GM18951 (cell line): ENCODE measurements at regions not wholly inside any gene's neighbourhood (a gene's known extent, or its start where the extent isn't known, plus 50 kb on each side); places are given as distances from the start of the nearest gene placed in this dataset.

Experiments
- POLR2A ChIP-seq: IDR thresholded peaks from 4 replicates; pipeline ENCODE4 v1.6.1; 2011; ENCODE audit warnings: mild to moderate bottlenecking; ENCODE audit not compliant: insufficient read length, insufficient read depth; ENCODE audit errors: extremely low read depth
- in situ Hi-C: fragments of 300-500 bp; cut with MboI; formaldehyde crosslinking; loops from one replicate; pipeline ENCODE4 v1.12.0; 2022; ENCODE audit warnings: low sequenced_read_pairs, mixed read lengths, inconsistent platforms; ENCODE audit not compliant: unreplicated experiment

DNA sequence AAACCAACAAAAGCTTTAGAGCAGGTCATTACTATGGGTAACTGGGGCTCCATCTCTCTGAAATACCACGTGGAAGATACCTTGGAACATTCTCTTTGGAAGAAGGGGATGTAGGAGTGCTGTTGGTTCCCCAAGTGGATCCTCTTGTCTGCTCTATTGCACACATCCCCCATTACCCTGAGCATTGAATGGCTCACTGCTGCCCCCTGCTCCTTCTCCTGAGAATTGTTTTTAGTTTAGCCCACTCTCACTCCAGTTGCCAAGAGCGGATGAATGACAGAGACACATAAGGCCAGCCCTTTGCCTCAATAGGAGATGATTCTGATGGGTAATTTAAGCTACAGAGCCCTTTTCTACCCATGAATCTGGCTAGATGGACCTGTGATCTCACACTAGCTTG is 135.6 kb upstream of the SUCLG2 start:
- in situ Hi-C loops: loop anchor here (25.0 kb wide), 1 partner anchor 828 kb away; no protein-coding TSS in a partner anchor
- no peak for TF ChIP-seq POLR2A

DNA sequence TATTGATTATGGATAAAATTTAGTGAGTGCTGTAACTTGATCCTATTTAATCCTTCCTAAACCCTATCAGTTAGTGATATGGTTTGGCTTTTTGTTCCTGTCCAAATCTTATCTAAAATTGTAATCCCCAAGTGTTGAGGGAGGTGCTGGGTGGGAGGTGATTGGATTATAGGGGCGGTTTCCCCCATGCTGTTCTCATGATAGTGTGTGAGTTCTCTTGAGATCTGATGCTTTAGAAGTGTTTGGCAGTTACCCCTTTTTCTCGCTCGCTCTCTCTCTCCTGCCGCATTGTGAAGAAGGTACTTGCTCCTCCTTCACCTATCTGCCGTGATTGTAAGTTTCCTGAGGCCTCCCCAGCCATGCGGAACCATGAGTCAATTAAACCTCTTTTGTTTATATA is 134.0 kb upstream of the SUCLG2 start:
- in situ Hi-C loops: loop anchor here (10.0 to 25.0 kb wide), 2 partner anchors 414 to 826 kb away; no protein-coding TSS in a partner anchor
- TF ChIP-seq POLR2A: no peak

DNA sequence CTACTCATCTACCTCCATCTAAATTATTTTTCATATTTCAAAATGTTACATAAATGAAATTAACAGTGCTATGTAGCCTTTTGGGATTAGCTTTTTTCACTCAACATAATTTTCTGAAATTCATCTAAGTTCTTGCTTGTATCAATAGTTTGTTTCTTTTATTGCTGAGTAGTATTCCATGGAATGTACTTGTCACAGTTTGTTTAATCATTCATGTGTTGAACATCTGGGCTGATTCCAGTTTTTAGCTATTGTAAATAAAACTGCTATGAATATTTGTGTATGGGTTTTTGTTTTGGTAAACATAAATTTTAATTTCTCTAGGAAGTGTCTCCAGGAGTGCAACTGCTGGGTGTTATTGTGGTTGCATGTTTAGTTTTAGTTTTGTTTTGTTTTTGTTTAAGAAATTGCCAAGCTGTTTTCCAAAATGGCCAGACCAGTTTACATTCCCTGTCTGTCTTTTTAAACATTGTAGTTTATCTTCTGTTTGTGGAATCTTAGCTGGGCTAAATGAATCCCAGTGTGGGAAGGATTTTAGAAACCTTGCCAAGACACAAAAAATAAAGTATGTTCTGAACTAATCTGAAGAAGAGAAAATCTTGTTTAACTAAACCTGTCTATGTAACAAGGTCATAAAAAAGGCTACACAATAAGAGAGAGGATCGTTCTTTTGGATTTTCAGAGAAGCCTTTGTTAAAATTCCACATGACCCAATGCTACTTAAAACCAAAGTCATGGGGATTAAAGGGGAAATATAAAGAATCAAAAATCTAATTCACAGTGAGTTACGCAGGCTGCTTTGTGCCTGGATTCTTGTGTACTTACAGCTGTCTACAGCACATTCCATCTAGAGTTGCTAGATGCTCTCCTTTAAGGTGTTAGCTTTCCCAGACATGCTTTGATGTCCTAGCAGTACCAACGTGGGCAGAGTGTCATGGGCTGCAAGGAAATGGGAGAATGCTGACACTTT is 129.2 kb upstream of the SUCLG2 start:
- in situ Hi-C loops: loop anchor here (10.0 to 25.0 kb wide), 2 partner anchors 409 to 821 kb away; no protein-coding TSS in a partner anchor
- no peak for TF ChIP-seq POLR2A

DNA sequence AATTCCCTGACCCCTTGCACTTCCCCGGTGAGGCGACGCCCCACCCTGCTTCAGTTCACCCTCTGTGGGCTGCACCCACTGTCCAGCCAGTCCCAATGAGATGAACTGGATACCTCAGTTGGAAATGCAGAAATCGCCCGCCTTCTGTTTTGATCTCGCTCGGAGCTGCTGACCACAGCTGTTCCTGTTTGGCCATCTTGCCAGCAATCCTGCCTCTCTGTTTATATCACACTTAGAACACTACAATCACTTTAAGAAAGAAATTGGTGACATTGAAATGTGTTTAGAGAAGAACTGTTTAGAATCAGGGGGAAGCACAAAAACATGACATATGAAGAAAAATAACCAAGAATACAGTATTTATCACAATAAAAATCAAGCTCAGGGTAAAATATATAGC is 127.5 kb upstream of the SUCLG2 start:
- no peak for TF ChIP-seq POLR2A
- in situ Hi-C loops: loop anchor here (10.0 to 25.0 kb wide), 2 partner anchors 407 to 820 kb away; no protein-coding TSS in a partner anchor

DNA sequence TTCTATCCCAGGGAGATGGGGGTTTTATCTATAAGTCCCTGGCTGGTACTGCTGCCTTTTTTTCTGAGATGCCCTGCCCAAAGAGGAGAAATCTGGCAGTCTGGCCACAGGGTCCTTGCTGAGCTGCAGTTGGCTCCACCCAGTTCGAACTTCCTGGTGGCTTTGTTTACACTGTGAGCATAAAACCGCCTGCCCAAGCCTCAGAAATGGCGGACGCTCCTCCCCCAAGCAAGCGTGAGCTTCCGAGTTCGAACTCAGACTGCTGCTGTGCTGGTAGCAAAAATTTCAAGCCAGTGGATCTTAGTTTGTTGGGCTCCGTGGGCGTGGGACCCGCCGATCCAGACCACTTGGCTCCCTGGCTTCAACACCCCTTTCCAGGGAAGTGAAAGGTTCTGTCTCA is 126.8 kb upstream of the SUCLG2 start:
- in situ Hi-C loops: loop anchor here (10.0 to 25.0 kb wide), 2 partner anchors 406 to 819 kb away; no protein-coding TSS in a partner anchor
- no peak for TF ChIP-seq POLR2A

DNA sequence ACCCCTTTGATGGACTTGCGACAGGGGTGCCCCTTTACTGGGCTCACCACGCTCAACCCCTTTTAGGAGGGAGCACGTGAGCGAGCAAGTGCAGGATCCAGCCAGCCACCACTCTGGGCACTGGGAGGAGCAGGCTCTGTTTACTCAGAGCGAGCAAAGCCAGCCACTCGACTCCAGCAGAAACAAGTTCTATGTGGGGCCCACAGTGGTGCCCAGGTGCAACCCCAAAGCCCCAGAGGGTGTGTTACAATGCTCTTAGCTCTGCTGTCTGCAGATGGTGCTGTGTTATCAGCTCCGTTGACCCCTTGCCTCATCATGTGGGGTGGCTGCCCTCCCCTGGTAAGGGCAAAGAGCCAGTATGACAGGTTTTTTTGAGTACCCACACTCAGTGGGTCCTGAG is 120.3 kb upstream of the SUCLG2 start:
- no peak for TF ChIP-seq POLR2A
- in situ Hi-C loops: loop anchor here (25.0 kb wide), 1 partner anchor 812 kb away; no protein-coding TSS in a partner anchor

DNA sequence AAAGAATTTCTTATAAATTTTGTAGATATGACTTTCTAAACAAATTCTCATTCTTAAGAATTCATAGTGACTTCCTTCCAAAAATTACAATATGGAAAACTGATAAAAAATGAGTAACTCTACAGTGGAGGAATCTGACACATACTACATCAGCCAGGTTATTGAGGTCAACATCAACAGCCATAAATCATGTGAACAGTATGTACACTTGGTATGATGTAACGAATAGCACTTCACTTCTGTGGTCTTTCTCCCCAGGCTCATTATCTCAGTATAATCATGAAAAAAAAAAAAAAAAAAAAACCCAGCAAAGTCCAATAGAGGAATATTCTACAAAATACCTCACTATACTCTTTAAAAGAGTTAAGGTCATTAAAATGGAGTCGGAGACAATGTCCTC is 111.2 kb upstream of the SUCLG2 start:
- TF ChIP-seq POLR2A: no peak
- in situ Hi-C loops: no loop called here

DNA sequence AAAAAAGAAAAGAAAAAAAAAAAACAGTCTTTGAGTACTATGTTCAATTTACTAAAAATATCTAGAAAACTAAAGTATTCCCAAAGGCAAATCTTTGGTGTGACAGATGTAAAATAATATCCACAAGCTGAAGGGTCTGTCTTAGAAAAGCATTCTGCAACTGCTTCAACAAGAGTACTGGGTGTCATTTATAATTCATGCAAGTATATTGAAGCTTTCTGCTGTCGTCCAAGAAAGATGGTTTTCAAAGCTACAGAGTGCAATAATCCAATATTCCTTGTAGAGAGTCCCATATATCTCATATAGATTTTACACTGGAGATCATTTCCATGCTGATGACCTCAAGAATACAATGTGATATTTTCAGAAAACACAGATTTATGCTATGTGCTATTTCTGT is 90.9 kb upstream of the SUCLG2 start:
- TF ChIP-seq POLR2A: no peak

DNA sequence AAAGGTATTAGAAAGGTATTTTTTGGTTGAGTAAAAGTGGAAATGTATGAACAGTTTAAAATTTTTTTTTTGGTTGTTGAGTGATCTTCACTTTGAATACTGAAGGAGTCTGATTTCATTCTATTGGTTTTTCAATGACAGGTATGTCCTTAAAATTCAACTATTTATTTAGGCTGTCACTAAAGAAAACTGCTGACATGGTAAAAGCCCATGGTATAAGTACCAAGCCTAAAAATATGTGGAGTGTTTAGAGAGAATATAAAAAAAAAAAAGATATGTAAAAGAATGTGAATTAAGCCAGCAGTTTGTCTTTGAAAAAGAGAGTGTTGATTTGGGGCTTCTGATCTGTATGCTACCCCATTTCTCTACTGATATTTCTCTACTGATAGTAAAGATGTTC is 90.3 kb upstream of the SUCLG2 start:
- in situ Hi-C loops: no loop called here
- TF ChIP-seq POLR2A: no peak

More for the DNA sequence above, 90.9 kb upstream of the SUCLG2 start:
- in situ Hi-C loops: no loop called here

DNA sequence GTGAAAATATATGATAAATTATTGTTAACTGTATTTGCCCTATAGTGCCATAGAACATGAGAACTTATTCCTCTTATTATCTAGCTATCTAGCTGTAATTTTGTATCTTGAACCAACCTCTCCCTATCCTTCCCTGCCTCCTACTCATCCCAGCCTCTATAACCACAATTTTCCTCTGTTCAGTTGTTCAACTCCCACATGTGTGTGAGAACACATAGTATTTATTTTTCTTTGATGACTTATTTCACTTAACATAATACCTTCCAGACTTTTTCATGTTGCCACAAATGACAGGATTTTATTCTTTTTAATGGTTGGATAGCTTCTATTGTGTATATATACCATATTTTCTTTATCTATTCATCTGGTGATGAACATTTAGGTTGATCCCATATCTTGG is 85.4 kb upstream of the SUCLG2 start:
- no peak for TF ChIP-seq POLR2A
- in situ Hi-C loops: no loop called here

DNA sequence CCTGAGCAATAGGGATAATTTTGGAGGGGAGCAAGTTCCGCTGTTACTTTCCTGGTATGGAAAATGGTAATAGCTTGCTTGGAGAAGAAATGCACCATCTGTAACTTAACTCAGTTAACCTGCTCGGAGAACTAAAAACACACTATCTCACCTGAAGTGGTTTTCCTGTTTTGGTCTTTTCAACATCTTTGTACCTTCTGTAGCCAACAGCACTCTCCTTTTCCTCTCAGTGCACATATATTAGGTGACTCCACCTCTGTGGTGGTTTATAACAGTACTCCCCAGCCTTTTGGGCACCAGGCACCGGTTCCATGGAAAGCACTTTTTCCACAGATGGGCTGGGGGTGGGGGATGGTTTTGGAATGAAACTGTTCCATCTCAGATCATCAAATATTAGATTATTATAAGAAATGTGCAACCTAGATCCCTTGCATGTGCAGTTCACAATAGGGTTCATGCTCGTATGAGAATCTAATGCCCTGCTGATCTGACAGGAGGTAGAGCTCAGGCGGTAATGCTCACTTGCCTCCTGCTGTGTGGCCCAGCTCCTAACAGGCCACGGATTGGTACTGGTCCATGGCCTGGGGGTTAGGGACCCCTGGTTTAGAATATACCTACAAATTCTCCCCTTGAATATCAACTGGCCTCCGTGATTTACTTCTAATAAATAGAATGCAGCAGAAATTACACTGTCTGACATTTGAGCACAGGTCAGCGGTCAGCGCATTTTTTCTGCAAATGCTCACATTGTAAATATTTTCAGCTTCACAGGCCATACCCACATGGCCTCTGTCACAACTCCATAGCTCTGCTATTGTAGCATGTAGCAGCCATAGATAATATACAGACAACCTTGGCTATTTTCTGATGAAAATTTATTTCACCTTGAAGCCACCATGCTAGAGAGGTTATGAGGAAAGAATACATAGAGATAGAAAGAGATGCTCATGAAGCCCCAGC is 83.8 kb upstream of the SUCLG2 start:
- in situ Hi-C loops: no loop called here

DNA sequence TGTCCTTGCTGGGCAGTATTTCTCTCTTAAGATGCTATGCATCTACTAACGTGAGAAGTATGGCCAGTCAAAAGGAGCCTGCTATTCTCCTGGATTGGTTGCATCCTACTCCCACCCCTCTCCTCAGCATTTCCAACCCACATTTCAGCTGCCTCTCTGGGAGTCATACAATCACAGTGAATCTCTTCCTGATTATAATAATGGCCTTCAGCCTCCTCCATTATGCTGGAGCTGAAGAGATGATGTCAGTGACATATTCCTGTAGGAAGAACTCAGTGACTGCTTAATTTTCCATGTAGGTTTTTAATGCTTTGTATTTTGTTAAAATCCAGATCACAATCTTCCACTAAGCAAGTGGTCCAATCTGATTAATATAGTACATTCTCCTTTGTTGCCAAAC is 82.7 kb upstream of the SUCLG2 start:
- in situ Hi-C loops: no loop called here
- TF ChIP-seq POLR2A: no peak

More for the DNA sequence above, 83.8 kb upstream of the SUCLG2 start:
- TF ChIP-seq POLR2A: no peak

DNA sequence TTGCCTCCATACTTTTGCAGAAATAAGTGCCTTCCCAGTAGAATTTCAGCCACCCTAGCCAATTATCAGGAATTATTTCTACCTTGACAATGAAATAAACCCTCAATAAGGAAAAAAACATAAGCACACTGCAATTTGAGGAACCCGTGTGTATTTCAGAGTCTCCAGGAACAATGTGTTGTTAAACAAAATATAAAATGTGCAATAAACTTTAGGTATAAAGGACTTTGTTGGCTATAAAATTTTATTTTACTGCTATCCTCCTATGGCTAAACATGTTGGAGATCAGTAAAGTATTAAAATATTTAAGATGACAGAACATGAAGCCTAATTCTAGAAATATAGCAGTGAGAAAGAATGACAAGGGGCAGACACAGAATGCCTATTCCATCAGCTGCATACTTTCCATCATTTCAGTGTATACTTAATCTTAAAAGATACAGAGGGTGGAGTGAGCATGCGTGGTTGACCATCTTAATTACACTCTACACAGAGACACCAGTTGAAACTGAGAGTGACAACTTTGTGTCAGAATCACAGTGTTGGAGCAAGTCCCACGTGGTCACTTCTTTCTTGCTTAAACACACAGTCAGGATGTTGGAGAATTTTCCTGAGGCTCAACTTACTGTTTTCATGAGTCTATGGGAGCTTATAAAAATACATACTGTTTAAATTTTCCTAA is 79.0 kb upstream of the SUCLG2 start:
- in situ Hi-C loops: no loop called here
- no peak for TF ChIP-seq POLR2A

DNA sequence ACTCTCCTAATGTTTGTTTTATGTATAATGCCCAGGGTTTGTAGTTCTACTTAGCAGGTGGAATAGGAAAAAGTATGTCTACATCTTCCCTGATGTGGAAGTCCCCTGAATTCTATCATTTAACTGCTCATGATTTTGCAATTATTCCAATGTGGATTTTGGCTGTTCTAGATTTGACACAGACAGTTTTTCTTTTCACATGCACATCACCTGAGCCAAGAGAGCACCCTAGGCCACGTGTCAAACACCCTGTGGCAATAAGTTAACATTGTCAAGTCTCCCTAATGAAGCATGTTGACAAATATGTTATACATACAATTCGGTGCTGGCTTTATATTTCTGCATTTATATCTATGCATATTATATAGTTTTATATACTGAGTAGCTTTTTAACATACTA is 70.0 kb upstream of the SUCLG2 start:
- no peak for TF ChIP-seq POLR2A
- in situ Hi-C loops: no loop called here
